ENCODE measurements at regions not wholly inside any gene's neighbourhood (a gene's known extent, or its start where the extent isn't known, plus 50 kb on each side); places are given as distances from the start of the nearest gene placed in this dataset.

DNA sequence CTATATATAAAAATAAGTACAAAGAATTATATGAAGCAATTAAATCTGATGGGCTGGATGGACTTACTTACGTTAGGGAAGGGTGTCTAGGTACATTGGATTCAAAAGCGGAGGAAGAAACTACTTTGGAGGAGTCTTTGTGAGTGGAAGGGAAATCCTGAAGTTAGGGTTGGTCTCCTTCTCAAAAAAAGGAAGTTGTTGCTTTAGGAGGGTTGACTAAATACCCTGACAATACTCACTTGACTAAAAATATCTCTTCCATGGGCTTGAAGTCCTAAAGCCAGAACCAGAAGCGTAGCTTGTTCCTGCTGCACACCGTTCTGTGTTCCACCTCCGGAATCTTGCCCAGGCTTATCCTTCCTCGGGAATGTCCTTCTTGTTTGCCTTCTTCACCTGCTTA lies 143.3 kb upstream of the ZEB2 start:
- H3K4me1 ChIP-seq (ENCODE audit: control insufficient read depth, insufficient read depth, low read depth, low read length), result peaks cover 6% of the 10 kb centered on the region
- no peak overlapping the region for H3K23ac ChIP-seq (ENCODE audit: low read length in 2 of 2)
- no peak overlapping the region for H2AK5ac ChIP-seq (ENCODE audit: low read length, severe bottlenecking)
- no peak overlapping the region for H3K14ac ChIP-seq (ENCODE audit: low read length in 2 of 2)
- 94% methylated on average over 6 of the region's 6 CpGs for WGBS
- H3K27me3 ChIP-seq (ENCODE audit: control insufficient read depth in 1 of 2, insufficient read depth in 1 of 2, low read length in 2 of 2), result no peaks in the 10 kb centered on the region
- no peaks in the 10 kb centered on the region for H3K36me3 ChIP-seq (ENCODE audit: control insufficient read depth in 1 of 2, insufficient read depth in 2 of 2, low read depth in 1 of 2, low read length in 2 of 2)
- no peaks in the 10 kb centered on the region for H3K79me1 ChIP-seq (replicated peaks; ENCODE audit: low read length, poor library complexity, severe bottlenecking)
- H3K9me3 ChIP-seq (ENCODE audit: control insufficient read depth, low read length), result no peaks in the 10 kb centered on the region
- H3K9ac ChIP-seq (ENCODE audit: low read length), result no peak overlapping the region
- H2AFZ ChIP-seq (ENCODE audit: low read depth, low read length), result no peak overlapping the region
- no peak overlapping the region for H3K4me2 ChIP-seq (ENCODE audit: low read length, poor library complexity, severe bottlenecking)
- H2BK15ac ChIP-seq (ENCODE audit: low read depth, poor library complexity, severe bottlenecking), result no peak overlapping the region
- H2BK120ac ChIP-seq (ENCODE audit: low read depth, low read length), result no peak overlapping the region
- no peak overlapping the region for H3K27ac ChIP-seq (ENCODE audit: low read length, poor library complexity, severe bottlenecking)
- H3K18ac ChIP-seq (ENCODE audit: low read depth in 1 of 2, low read length in 2 of 2), result peak overlapping the region in 1 of 2 experiments; percentile 43
- no peak overlapping the region for H4K91ac ChIP-seq (ENCODE audit: low read length)
- H4K8ac ChIP-seq (ENCODE audit: low read length), result no peak overlapping the region
- no peak overlapping the region for H3K4me3 ChIP-seq (ENCODE audit: insufficient read depth in 1 of 2, low read depth in 1 of 2, low read length in 2 of 2)
- H2BK5ac ChIP-seq (ENCODE audit: low read depth, low read length, poor library complexity, severe bottlenecking), result no peak overlapping the region
- peak overlapping the region in 1 of 2 experiments; percentile 24 for H2BK12ac ChIP-seq (ENCODE audit: low read length in 2 of 2)
- H3K4ac ChIP-seq (ENCODE audit: low read depth in 1 of 2, low read length in 2 of 2), result no peak overlapping the region
- no peak for DNase-seq

DNA sequence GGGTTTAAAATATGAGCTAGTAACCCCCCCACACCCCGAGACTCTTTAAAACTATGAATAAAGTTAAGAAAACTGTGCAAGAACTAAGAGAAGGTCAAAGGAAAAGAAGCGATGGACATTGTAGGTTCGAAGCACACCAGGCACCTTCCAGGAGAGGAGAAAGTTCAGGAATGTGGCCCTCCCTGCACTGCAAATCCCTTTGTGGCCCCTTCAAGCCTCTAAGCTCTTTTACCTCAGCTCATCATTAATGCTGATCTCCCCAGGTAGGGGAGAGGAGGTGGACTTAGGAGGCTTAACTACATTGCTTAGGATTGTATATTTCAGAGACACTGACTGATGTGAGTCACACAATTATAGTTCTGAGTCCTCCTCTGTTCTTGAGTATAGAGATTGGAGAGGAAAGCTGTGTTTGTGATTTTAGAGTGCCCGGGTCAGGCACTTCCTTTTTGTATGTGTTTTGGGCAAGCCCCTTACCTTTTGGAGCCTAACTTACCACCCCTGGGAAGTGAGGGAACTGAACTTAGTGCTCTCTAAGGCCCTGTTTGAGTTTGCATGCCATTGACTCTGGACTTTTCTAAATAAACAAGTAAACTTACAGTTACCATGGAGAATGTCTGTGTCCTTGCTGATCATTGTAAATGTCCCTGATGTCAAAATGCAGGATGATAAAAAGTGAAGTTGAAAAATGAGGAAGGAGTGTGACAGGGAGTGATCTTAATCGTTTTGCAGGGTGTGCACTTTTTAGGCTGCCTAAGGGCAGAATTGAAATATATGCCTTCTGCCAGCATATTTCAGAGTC lies 140.8 kb upstream of the ZEB2 start:
- H3K79me1 ChIP-seq (replicated peaks; ENCODE audit: low read length, poor library complexity, severe bottlenecking), result no peaks in the 10 kb centered on the region
- peak; percentile 69 for DNase-seq

DNA sequence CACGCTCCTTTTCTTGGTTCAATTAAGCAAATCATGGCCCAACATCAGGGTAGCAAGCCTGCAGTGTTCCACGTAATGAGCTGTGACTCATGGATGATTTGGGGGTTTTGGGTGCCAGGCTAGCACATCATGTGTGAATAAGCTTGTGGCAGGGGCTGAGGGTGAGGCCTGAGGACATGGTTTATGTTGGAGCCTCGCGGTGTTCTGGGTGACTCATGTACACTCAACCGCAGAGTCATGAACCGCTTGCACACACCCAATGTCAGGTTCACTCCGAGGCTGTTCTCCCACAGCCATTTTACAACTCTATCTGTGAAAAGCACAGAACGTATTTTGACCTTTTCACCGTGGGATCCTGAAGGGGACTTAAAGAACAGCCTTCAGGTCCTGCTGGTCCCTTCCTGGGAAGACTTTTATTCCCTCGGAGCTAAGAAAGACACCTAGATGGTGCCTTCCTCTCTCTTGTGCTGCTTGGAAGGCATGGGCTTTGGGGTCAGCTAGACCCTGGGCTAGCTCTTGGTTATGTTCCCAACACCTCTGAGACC lies 139.9 kb upstream of the ZEB2 start:
- H3K18ac ChIP-seq (ENCODE audit: low read depth in 1 of 2, low read length in 2 of 2), result peak overlapping the region; percentile 4 to 12
- no peak overlapping the region for H2BK12ac ChIP-seq (ENCODE audit: low read length in 2 of 2)
- peak overlapping the region; percentile 47 for H4K91ac ChIP-seq (ENCODE audit: low read length)
- no peak overlapping the region for H3K4me2 ChIP-seq (ENCODE audit: low read length, poor library complexity, severe bottlenecking)
- H2BK15ac ChIP-seq (ENCODE audit: low read depth, poor library complexity, severe bottlenecking), result no peak overlapping the region
- no peak overlapping the region for H2BK120ac ChIP-seq (ENCODE audit: low read depth, low read length)
- H2AFZ ChIP-seq (ENCODE audit: low read depth, low read length), result no peak overlapping the region
- H3K4me1 ChIP-seq (ENCODE audit: control insufficient read depth, insufficient read depth, low read depth, low read length), result peaks cover 6% of the 10 kb centered on the region
- no peaks in the 10 kb centered on the region for H3K9me3 ChIP-seq (ENCODE audit: control insufficient read depth, low read length)
- no peak overlapping the region for H3K14ac ChIP-seq (ENCODE audit: low read length in 2 of 2)
- 40% methylated on average over 10 of the region's 10 CpGs for WGBS
- no peak overlapping the region for H3K9ac ChIP-seq (ENCODE audit: low read length)
- H2BK5ac ChIP-seq (ENCODE audit: low read depth, low read length, poor library complexity, severe bottlenecking), result no peak overlapping the region
- peak; percentile 95 for DNase-seq
- H3K27me3 ChIP-seq (ENCODE audit: control insufficient read depth in 1 of 2, insufficient read depth in 1 of 2, low read length in 2 of 2), result no peaks in the 10 kb centered on the region
- no peak overlapping the region for H3K4me3 ChIP-seq (ENCODE audit: insufficient read depth in 1 of 2, low read depth in 1 of 2, low read length in 2 of 2)
- H3K27ac ChIP-seq (ENCODE audit: low read length, poor library complexity, severe bottlenecking), result no peak overlapping the region
- no peaks in the 10 kb centered on the region for H3K79me1 ChIP-seq (replicated peaks; ENCODE audit: low read length, poor library complexity, severe bottlenecking)
- H3K4ac ChIP-seq (ENCODE audit: low read depth in 1 of 2, low read length in 2 of 2), result no peak overlapping the region
- H3K23ac ChIP-seq (ENCODE audit: low read length in 2 of 2), result no peak overlapping the region
- peak overlapping the region; percentile 13 for H4K8ac ChIP-seq (ENCODE audit: low read length)
- no peaks in the 10 kb centered on the region for H3K36me3 ChIP-seq (ENCODE audit: control insufficient read depth in 1 of 2, insufficient read depth in 2 of 2, low read depth in 1 of 2, low read length in 2 of 2)
- H2AK5ac ChIP-seq (ENCODE audit: low read length, severe bottlenecking), result no peak overlapping the region

More for the DNA sequence above, 140.8 kb upstream of the ZEB2 start:
- 76% methylated on average over 3 of the region's 5 CpGs for WGBS
- no peak overlapping the region for H2AFZ ChIP-seq (ENCODE audit: low read depth, low read length)
- H3K4ac ChIP-seq (ENCODE audit: low read depth in 1 of 2, low read length in 2 of 2), result no peak overlapping the region
- H4K8ac ChIP-seq (ENCODE audit: low read length), result no peak overlapping the region
- H3K36me3 ChIP-seq (ENCODE audit: control insufficient read depth in 1 of 2, insufficient read depth in 2 of 2, low read depth in 1 of 2, low read length in 2 of 2), result no peaks in the 10 kb centered on the region
- H3K23ac ChIP-seq (ENCODE audit: low read length in 2 of 2), result no peak overlapping the region
- H3K4me1 ChIP-seq (ENCODE audit: control insufficient read depth, insufficient read depth, low read depth, low read length), result peaks cover 6% of the 10 kb centered on the region
- no peak overlapping the region for H2BK120ac ChIP-seq (ENCODE audit: low read depth, low read length)
- no peaks in the 10 kb centered on the region for H3K27me3 ChIP-seq (ENCODE audit: control insufficient read depth in 1 of 2, insufficient read depth in 1 of 2, low read length in 2 of 2)
- H3K4me3 ChIP-seq (ENCODE audit: insufficient read depth in 1 of 2, low read depth in 1 of 2, low read length in 2 of 2), result no peak overlapping the region
- no peak overlapping the region for H3K14ac ChIP-seq (ENCODE audit: low read length in 2 of 2)
- H4K91ac ChIP-seq (ENCODE audit: low read length), result no peak overlapping the region
- peak overlapping the region in 1 of 2 experiments; percentile 48 for H3K18ac ChIP-seq (ENCODE audit: low read depth in 1 of 2, low read length in 2 of 2)
- H3K4me2 ChIP-seq (ENCODE audit: low read length, poor library complexity, severe bottlenecking), result no peak overlapping the region
- no peak overlapping the region for H3K27ac ChIP-seq (ENCODE audit: low read length, poor library complexity, severe bottlenecking)
- no peak overlapping the region for H3K9ac ChIP-seq (ENCODE audit: low read length)
- H2BK15ac ChIP-seq (ENCODE audit: low read depth, poor library complexity, severe bottlenecking), result no peak overlapping the region
- no peak overlapping the region for H2AK5ac ChIP-seq (ENCODE audit: low read length, severe bottlenecking)
- no peak overlapping the region for H2BK12ac ChIP-seq (ENCODE audit: low read length in 2 of 2)
- H3K9me3 ChIP-seq (ENCODE audit: control insufficient read depth, low read length), result no peaks in the 10 kb centered on the region
- no peak overlapping the region for H2BK5ac ChIP-seq (ENCODE audit: low read depth, low read length, poor library complexity, severe bottlenecking)

DNA sequence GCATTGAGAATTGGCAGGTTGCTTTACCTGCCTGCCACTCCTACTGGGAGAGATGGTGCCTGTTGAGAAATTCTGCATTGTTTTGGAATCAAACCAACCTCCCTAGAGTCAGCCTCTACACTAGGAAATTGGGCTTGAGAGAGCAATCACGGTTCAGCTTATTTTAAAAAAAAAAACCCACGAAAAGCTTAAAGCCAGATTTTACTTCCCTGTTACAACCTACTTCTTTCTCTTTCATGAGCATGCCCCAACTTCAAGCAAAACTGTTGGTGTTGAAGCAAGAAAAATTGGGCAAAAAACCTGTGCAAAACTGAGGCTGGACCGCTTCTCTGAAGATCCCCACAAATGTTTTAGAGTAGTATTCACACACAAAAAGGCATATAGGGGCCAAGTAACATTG lies 134.6 kb upstream of the ZEB2 start:
- H4K91ac ChIP-seq (ENCODE audit: low read length), result no peak overlapping the region
- WGBS, result 67% methylated on average over 3 of the region's 3 CpGs
- H2BK120ac ChIP-seq (ENCODE audit: low read depth, low read length), result no peak overlapping the region
- no peak overlapping the region for H3K18ac ChIP-seq (ENCODE audit: low read depth in 1 of 2, low read length in 2 of 2)
- H3K79me1 ChIP-seq (replicated peaks; ENCODE audit: low read length, poor library complexity, severe bottlenecking), result no peaks in the 10 kb centered on the region
- no peak overlapping the region for H3K14ac ChIP-seq (ENCODE audit: low read length in 2 of 2)
- H3K23ac ChIP-seq (ENCODE audit: low read length in 2 of 2), result no peak overlapping the region
- H3K27me3 ChIP-seq (ENCODE audit: control insufficient read depth in 1 of 2, insufficient read depth in 1 of 2, low read length in 2 of 2), result no peaks in the 10 kb centered on the region
- no peaks in the 10 kb centered on the region for H3K36me3 ChIP-seq (ENCODE audit: control insufficient read depth in 1 of 2, insufficient read depth in 2 of 2, low read depth in 1 of 2, low read length in 2 of 2)
- no peak overlapping the region for H2BK5ac ChIP-seq (ENCODE audit: low read depth, low read length, poor library complexity, severe bottlenecking)
- no peak overlapping the region for H3K4me2 ChIP-seq (ENCODE audit: low read length, poor library complexity, severe bottlenecking)
- peaks cover 2% of the 10 kb centered on the region for H3K4me1 ChIP-seq (ENCODE audit: control insufficient read depth, insufficient read depth, low read depth, low read length)
- H2AK5ac ChIP-seq (ENCODE audit: low read length, severe bottlenecking), result no peak overlapping the region
- no peak overlapping the region for H2BK12ac ChIP-seq (ENCODE audit: low read length in 2 of 2)
- H3K9ac ChIP-seq (ENCODE audit: low read length), result no peak overlapping the region
- H3K4me3 ChIP-seq (ENCODE audit: insufficient read depth in 1 of 2, low read depth in 1 of 2, low read length in 2 of 2), result no peak overlapping the region
- no peaks in the 10 kb centered on the region for H3K9me3 ChIP-seq (ENCODE audit: control insufficient read depth, low read length)
- no peak overlapping the region for H2BK15ac ChIP-seq (ENCODE audit: low read depth, poor library complexity, severe bottlenecking)
- H3K4ac ChIP-seq (ENCODE audit: low read depth in 1 of 2, low read length in 2 of 2), result no peak overlapping the region
- H2AFZ ChIP-seq (ENCODE audit: low read depth, low read length), result no peak overlapping the region
- H3K27ac ChIP-seq (ENCODE audit: low read length, poor library complexity, severe bottlenecking), result no peak overlapping the region
- no peak overlapping the region for H4K8ac ChIP-seq (ENCODE audit: low read length)
- DNase-seq, result no peak
